WTC11 (cell line): ENCODE measurements at regions not wholly inside any gene's neighbourhood (a gene's known extent, or its start where the extent isn't known, plus 50 kb on each side); places are given as distances from the start of the nearest gene placed in this dataset.

Experiments
- CTCF ChIP-seq: fragments of 200-600 bp; IDR thresholded peaks from 2 replicates; pipeline ENCODE4 v1.8.0; 2022; ENCODE audit warnings: antibody characterized with exemption
- FOXP1 ChIP-seq: sonication (generic); formaldehyde crosslinking; IDR thresholded peaks from 2 replicates; pipeline ENCODE4 v1.8.0; 2022; ENCODE audit warnings: missing genetic modification reagents, mild to moderate bottlenecking, moderate library complexity, borderline replicate concordance
- ZNF423 ChIP-seq: fragments of 250-450 bp; sonication (Bioruptor Pico); IDR thresholded peaks from 2 replicates; pipeline ENCODE4 v2.1.2; 2022; ENCODE audit warnings: mild to moderate bottlenecking, moderate library complexity
- TF ChIP-seq, protein P1 (sequence below): sonication (generic); formaldehyde crosslinking; IDR thresholded peaks from 2 replicates; pipeline ENCODE4 v1.8.1; 2023; ENCODE audit warnings: mild to moderate bottlenecking, missing genetic modification reagents, moderate library complexity
- TF ChIP-seq, protein P2 (sequence below): sonication (generic); formaldehyde crosslinking; IDR thresholded peaks from 2 replicates; pipeline ENCODE4 v1.8.0; 2022; ENCODE audit warnings: mild to moderate bottlenecking, missing genetic modification reagents

GRCh38 chr5:89536020-89536419 lies 653.0 kb upstream of the MEF2C start:
- TF ChIP-seq, protein P1, sequence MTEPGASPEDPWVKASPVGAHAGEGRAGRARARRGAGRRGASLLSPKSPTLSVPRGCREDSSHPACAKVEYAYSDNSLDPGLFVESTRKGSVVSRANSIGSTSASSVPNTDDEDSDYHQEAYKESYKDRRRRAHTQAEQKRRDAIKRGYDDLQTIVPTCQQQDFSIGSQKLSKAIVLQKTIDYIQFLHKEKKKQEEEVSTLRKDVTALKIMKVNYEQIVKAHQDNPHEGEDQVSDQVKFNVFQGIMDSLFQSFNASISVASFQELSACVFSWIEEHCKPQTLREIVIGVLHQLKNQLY (CRISPR knock-in tag) = no peak
- TF ChIP-seq CTCF (no peak), FOXP1 (no peak), ZNF423 (no peak)
- TF ChIP-seq, protein P2, sequence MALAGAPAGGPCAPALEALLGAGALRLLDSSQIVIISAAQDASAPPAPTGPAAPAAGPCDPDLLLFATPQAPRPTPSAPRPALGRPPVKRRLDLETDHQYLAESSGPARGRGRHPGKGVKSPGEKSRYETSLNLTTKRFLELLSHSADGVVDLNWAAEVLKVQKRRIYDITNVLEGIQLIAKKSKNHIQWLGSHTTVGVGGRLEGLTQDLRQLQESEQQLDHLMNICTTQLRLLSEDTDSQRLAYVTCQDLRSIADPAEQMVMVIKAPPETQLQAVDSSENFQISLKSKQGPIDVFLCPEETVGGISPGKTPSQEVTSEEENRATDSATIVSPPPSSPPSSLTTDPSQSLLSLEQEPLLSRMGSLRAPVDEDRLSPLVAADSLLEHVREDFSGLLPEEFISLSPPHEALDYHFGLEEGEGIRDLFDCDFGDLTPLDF (CRISPR knock-in tag) = no peak
